ENCODE measurements at regions not wholly inside any gene's neighbourhood (a gene's known extent, or its start where the extent isn't known, plus 50 kb on each side); places are given as distances from the start of the nearest gene placed in this dataset.

DNA sequence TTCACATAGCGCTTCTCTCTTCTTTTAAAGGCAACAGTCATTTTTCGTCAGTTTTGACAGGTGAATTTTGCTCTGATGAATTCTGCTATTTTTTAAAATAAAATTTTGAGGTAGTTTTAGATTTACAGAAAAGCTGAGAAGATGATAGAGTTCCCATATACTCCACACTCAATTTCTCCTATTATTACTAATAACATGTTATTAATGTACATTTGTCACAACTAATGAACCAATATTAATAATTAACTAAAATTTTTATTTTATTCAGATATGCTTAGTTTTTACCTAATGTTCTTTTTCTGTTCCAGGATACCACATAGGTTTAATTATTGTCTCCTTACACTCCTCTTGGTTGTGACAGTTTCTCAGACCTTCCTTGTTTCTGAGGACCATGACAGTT, 197.0 kb downstream of the ZC3H11B start:
- H3K27ac ChIP-seq (ENCODE audit: low read depth, low read length), result no peak overlapping the region
- TF ChIP-seq, protein P1, sequence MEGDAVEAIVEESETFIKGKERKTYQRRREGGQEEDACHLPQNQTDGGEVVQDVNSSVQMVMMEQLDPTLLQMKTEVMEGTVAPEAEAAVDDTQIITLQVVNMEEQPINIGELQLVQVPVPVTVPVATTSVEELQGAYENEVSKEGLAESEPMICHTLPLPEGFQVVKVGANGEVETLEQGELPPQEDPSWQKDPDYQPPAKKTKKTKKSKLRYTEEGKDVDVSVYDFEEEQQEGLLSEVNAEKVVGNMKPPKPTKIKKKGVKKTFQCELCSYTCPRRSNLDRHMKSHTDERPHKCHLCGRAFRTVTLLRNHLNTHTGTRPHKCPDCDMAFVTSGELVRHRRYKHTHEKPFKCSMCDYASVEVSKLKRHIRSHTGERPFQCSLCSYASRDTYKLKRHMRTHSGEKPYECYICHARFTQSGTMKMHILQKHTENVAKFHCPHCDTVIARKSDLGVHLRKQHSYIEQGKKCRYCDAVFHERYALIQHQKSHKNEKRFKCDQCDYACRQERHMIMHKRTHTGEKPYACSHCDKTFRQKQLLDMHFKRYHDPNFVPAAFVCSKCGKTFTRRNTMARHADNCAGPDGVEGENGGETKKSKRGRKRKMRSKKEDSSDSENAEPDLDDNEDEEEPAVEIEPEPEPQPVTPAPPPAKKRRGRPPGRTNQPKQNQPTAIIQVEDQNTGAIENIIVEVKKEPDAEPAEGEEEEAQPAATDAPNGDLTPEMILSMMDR (conservative IDR thresholded peaks at IDR 0.05), result no peak

DNA sequence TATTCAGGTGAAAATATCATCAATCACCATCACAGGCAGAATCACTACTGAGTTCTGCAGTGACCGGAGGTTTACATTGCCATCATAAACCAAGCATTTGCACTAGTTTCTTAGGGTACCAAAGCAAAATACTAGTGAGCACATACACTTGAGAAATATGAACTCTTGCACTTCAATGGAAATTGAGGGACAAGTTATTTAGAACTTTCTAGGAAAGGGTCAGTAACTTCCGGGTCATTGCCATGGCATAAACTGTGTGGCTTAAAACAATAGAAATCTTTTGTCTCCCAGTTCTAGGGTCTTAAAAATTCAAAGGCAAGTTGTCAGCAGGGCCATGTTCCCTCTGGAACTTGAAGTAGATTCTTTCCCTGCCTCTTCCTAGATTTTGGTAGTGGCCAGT, 197.5 kb downstream of the ZC3H11B start:
- Histone ChIP-seq H3K4me1 (ENCODE audit: control insufficient read depth, insufficient read depth, low read length) (no peaks in the 10 kb centered on the region), H3K9ac (ENCODE audit: extremely low read depth, low read length, poor library complexity, severe bottlenecking) (no peak overlapping the region), H3K9me3 (ENCODE audit: control insufficient read depth, low read length) (no peaks in the 10 kb centered on the region), H3K27me3 (ENCODE audit: control insufficient read depth, insufficient read depth, low read length, poor library complexity, severe bottlenecking) (no peaks in the 10 kb centered on the region), H3K36me3 (ENCODE audit: control insufficient read depth, insufficient read depth, low read length) (no peaks in the 10 kb centered on the region), H3K27ac (ENCODE audit: low read depth, low read length) (no peak overlapping the region), H3K4me3 (ENCODE audit: low read length) (no peak overlapping the region)
- Mint-ChIP-seq H3K27me3 (ENCODE audit: insufficient read depth) (no peaks in the 10 kb centered on the region), H3K9me3 (peaks cover 5% of the 10 kb centered on the region), H3K36me3 (ENCODE audit: low read depth) (no peaks in the 10 kb centered on the region), H3K4me3 (no peak overlapping the region), H3K27ac (no peak overlapping the region), H3K4me1 (peaks cover 2% of the 10 kb centered on the region)
- no peak for DNase-seq
- TF ChIP-seq, protein P1 (conservative IDR thresholded peaks at IDR 0.05), result no peak
- 89 to 92% methylated on average over 2 of the region's 2 CpGs for WGBS, 2 experiments (ENCODE audit: insufficient coverage in 1 of 2, insufficient read length in 1 of 2)

More for the DNA sequence above, 197.0 kb downstream of the ZC3H11B start:
- Histone ChIP-seq H3K27me3 (ENCODE audit: control insufficient read depth, insufficient read depth, low read length, poor library complexity, severe bottlenecking) (no peaks in the 10 kb centered on the region), H3K4me3 (ENCODE audit: low read length) (no peak overlapping the region), H3K4me1 (ENCODE audit: control insufficient read depth, insufficient read depth, low read length) (no peaks in the 10 kb centered on the region), H3K9me3 (ENCODE audit: control insufficient read depth, low read length) (no peaks in the 10 kb centered on the region), H3K36me3 (ENCODE audit: control insufficient read depth, insufficient read depth, low read length) (no peaks in the 10 kb centered on the region), H3K9ac (ENCODE audit: extremely low read depth, low read length, poor library complexity, severe bottlenecking) (no peak overlapping the region)
- Mint-ChIP-seq H3K36me3 (ENCODE audit: low read depth) (no peaks in the 10 kb centered on the region), H3K4me3 (no peak overlapping the region), H3K9me3 (peaks cover 5% of the 10 kb centered on the region), H3K4me1 (peaks cover 2% of the 10 kb centered on the region), H3K27me3 (ENCODE audit: insufficient read depth) (no peaks in the 10 kb centered on the region), H3K27ac (no peak overlapping the region)
- WGBS, 2 experiments (ENCODE audit: insufficient coverage in 1 of 2, insufficient read length in 1 of 2), result 86% methylated on average over 2 of the region's 2 CpGs; no CpG with 5 or more reads in 1 of the 2 experiments
- DNase-seq, result no peak

DNA sequence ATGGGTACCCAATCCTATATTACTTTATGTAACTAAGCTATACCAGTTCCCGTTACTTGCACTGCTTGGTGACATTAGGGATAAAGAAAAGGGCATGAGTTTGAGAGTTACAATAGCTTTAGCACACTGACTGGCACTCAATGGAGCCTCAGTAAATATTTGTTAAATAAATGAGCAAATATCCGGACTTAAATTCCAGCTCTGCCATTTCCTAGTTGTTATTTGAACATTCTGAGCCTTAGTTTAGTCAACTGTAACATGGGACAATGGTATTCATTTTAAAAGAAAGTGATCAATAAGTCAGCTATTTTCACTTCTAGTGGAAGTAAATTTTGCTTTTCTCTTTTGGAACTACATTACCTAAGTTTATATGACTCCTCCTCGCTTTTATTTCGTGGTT, 198.7 kb downstream of the ZC3H11B start:
- H3K27me3 ChIP-seq (ENCODE audit: control insufficient read depth, insufficient read depth, low read length, poor library complexity, severe bottlenecking), result no peaks in the 10 kb centered on the region
- no peak overlapping the region for H3K27ac ChIP-seq (ENCODE audit: low read depth, low read length)
- Mint-ChIP-seq H3K9me3 (peaks cover 5% of the 10 kb centered on the region), H3K36me3 (ENCODE audit: low read depth) (no peaks in the 10 kb centered on the region), H3K4me1 (peaks cover 2% of the 10 kb centered on the region), H3K4me3 (no peak overlapping the region), H3K27ac (no peak overlapping the region), H3K27me3 (ENCODE audit: insufficient read depth) (no peaks in the 10 kb centered on the region)
- WGBS, 2 experiments (ENCODE audit: insufficient coverage in 1 of 2, insufficient read length in 1 of 2), result 94 to 96% methylated on average over 4 of the region's 4 CpGs
- H3K9me3 ChIP-seq (ENCODE audit: control insufficient read depth, low read length), result no peaks in the 10 kb centered on the region
- TF ChIP-seq, protein P1 (conservative IDR thresholded peaks at IDR 0.05), result no peak
- H3K9ac ChIP-seq (ENCODE audit: extremely low read depth, low read length, poor library complexity, severe bottlenecking), result no peak overlapping the region
- H3K4me1 ChIP-seq (ENCODE audit: control insufficient read depth, insufficient read depth, low read length), result no peaks in the 10 kb centered on the region
- no peaks in the 10 kb centered on the region for H3K36me3 ChIP-seq (ENCODE audit: control insufficient read depth, insufficient read depth, low read length)
- H3K4me3 ChIP-seq (ENCODE audit: low read length), result no peak overlapping the region
- DNase-seq, result no peak
